Neutrophil (primary cell): ENCODE measurements at regions not wholly inside any gene's neighbourhood (a gene's known extent, or its start where the extent isn't known, plus 50 kb on each side); places are given as distances from the start of the nearest gene placed in this dataset.
A peak's percentile ranks its signal among the peaks of the same experiment; 100 is the strongest.

Source experiments
- H3K27ac ChIP-seq: fragments of 200-600 bp; sonication (generic); 2 replicates; pipeline ENCODE4 v1.5.1; 2016; ENCODE audit warnings: mild to moderate bottlenecking, moderate library complexity
- H3K27me3 ChIP-seq: fragments of 200-600 bp; sonication (generic); 2 replicates; pipeline ENCODE4 v1.6.0; 2016; ENCODE audit warnings: mild to moderate bottlenecking
- H3K36me3 ChIP-seq: fragments of 200-600 bp; sonication (generic); 2 replicates; pipeline ENCODE4 v1.5.1; 2017
- H3K4me1 ChIP-seq, 2 experiments: fragments of 200-600 bp in 1 of 2; sonication (generic) in 1 of 2; 1 replicate in 1 of 2; 2 replicates in 1 of 2; pipeline versions ENCODE4 v1.5.1 to v1.6.1; 2013 to 2016; ENCODE audit warnings: low read depth in 1 of 2, low read length in 1 of 2, mild to moderate bottlenecking in 1 of 2, moderate library complexity in 1 of 2; ENCODE audit not compliant: control insufficient read depth in 1 of 2, insufficient read depth in 1 of 2
- H3K4me3 ChIP-seq, 2 experiments: fragments of 200-600 bp in 1 of 2; sonication (generic) in 1 of 2; 1 replicate in 1 of 2; 2 replicates in 1 of 2; pipeline ENCODE4 v1.5.1; 2013 to 2016; ENCODE audit warnings: low read depth in 1 of 2, low read length in 1 of 2, mild to moderate bottlenecking in 1 of 2, moderate library complexity in 1 of 2
- H3K9me3 ChIP-seq: fragments of 200-600 bp; sonication (generic); 2 replicates; pipeline ENCODE4 v1.5.1; 2016
- TF ChIP-seq, protein P1 (sequence below): fragments of 200-600 bp; sonication (generic); IDR thresholded peaks from 2 replicates; pipeline ENCODE4 v1.5.1; 2016; ENCODE audit warnings: antibody characterized with exemption

DNA sequence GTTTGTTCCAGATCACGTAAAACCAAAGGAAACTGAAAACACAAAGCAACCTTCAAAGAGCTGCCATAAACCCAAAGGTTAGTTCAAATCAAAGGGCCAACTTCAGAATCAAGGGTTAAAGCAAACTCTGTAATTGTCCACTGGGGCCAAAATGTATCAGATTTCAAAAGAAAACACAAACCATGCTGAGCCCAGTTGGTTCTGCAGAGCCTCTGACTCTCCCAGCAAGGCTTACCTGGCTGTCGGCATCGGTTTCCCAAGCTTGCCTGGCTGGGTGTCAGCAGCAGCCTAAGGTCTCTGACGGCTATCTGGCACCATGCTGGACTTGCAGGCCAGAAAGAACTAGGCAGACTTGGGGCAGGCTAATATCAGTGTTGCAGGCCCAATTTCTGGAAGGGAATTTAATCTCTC is 125.3 kb downstream of the DAD1 start:
- TF ChIP-seq, protein P1, sequence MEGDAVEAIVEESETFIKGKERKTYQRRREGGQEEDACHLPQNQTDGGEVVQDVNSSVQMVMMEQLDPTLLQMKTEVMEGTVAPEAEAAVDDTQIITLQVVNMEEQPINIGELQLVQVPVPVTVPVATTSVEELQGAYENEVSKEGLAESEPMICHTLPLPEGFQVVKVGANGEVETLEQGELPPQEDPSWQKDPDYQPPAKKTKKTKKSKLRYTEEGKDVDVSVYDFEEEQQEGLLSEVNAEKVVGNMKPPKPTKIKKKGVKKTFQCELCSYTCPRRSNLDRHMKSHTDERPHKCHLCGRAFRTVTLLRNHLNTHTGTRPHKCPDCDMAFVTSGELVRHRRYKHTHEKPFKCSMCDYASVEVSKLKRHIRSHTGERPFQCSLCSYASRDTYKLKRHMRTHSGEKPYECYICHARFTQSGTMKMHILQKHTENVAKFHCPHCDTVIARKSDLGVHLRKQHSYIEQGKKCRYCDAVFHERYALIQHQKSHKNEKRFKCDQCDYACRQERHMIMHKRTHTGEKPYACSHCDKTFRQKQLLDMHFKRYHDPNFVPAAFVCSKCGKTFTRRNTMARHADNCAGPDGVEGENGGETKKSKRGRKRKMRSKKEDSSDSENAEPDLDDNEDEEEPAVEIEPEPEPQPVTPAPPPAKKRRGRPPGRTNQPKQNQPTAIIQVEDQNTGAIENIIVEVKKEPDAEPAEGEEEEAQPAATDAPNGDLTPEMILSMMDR, result no peak
- H3K9me3 ChIP-seq, result no peaks in the 10 kb centered on the region
- H3K4me3 ChIP-seq, result no peak overlapping the region
- peaks cover 8 to 9% of the 10 kb centered on the region in 2 experiments for H3K4me1 ChIP-seq
- H3K27ac ChIP-seq, result no peak overlapping the region
- H3K27me3 ChIP-seq, result no peaks in the 10 kb centered on the region
- no peaks in the 10 kb centered on the region for H3K36me3 ChIP-seq

DNA sequence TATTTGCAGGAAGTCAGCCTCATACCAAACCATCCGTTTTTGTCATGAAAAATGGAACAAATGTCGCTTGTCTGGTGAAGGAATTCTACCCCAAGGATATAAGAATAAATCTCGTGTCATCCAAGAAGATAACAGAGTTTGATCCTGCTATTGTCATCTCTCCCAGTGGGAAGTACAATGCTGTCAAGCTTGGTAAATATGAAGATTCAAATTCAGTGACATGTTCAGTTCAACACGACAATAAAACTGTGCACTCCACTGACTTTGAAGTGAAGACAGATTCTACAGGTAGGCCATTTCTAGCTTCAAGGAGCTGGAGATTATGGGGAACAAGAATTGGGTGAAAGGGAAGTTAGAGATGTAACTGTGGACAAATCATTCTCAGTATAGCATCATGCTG is 126.1 kb downstream of the DAD1 start:
- Histone ChIP-seq H3K27me3 (no peaks in the 10 kb centered on the region), H3K9me3 (no peaks in the 10 kb centered on the region), H3K27ac (no peak overlapping the region), H3K36me3 (no peaks in the 10 kb centered on the region), H3K4me1 (peaks cover 8 to 9% of the 10 kb centered on the region in 2 experiments), H3K4me3 (no peak overlapping the region)
- TF ChIP-seq, protein P1, result no peak

DNA sequence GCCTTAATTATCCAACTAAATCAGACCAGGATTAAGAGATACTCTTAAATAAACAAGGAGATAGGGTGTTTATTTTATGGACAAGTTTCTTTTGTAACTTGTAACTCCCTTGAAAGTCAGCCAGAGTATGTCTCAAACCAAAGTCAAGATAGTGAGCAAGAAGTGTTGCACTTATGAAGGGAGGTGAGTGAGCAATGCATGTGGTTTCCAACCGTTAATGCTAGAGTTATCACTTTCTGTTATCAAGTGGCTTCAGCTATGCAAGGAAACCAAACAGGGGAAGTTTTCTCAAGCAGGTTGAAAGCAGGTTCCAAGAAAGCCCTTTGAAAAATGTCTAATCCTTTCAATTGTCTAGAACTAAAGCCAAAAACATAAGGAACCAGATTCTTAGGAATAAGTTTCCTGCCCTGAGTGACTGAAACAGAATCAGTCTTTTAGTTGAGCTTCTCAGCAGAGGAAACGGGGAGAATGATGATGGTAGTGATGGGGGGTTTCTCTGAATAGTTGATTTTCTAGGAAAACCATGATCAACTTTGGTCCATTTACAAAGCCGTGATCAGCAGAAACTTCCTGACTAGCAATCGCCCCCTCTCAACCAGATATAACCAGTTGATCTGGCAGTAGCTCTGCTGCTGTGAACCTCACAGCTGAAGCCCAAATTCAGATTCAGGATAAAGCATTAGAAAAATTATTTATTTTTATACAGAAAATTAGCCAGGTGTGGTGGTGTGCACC is 128.4 kb downstream of the DAD1 start:
- peaks cover 15 to 21% of the 10 kb centered on the region in 2 experiments for H3K4me1 ChIP-seq
- no peaks in the 10 kb centered on the region for H3K36me3 ChIP-seq
- TF ChIP-seq, protein P1, result no peak
- no peaks in the 10 kb centered on the region for H3K9me3 ChIP-seq
- peak overlapping the region; percentile 23 for H3K27ac ChIP-seq
- no peaks in the 10 kb centered on the region for H3K27me3 ChIP-seq
- H3K4me3 ChIP-seq, result no peak overlapping the region

DNA sequence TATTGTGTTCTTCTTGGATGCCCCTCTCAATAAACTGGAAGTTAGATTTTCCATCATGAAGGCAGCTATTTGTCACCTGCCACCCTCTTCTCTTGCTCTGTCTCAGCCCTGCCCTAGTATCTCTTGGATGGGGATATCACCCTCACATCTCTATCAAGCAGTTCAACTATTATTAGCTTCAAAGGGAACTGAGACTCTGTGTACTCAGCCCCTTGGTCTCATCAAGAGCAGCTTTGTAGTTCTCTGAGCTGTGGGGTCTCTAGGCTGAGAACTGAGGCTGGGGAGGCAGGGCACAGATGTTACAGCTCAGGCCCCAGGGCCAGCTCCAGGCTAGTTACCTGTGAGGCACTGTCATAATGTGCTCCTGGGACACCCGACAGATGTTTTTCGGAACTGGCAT is 130.3 kb downstream of the DAD1 start:
- Histone ChIP-seq H3K36me3 (no peaks in the 10 kb centered on the region), H3K9me3 (no peaks in the 10 kb centered on the region), H3K4me1 (peaks cover 15 to 21% of the 10 kb centered on the region in 2 experiments), H3K27me3 (no peaks in the 10 kb centered on the region), H3K27ac (no peak overlapping the region), H3K4me3 (no peak overlapping the region)
- TF ChIP-seq, protein P1, result no peak

DNA sequence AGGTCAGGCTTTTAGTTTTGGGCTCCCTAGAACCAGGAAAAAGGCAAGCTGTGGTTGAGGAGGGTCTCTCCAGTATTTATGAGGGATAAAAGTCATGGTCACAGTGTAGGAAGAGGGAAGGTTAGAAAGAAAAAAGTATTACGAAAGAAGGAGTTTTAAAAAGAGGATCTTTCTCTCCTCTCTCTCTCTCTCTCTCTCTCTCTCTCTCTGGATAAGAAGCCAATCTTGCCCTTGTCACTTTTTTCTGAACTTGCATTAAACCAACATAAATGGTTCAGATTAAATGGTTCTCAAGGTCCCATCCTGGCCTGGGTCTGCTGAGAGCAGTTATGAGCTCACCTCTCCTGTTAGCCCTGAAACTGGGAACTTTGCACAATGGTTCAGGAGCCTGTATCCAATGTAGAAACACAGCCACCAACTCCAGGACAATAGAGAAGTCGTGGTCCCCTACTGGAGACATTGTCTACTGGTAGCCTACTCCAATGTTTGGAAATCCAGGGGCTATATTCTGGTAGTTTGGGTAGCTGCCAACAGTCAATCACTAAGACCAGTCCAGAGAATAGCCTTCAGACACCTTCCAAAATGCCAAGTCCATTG is 131.9 kb downstream of the DAD1 start:
- Histone ChIP-seq H3K36me3 (no peaks in the 10 kb centered on the region), H3K9me3 (no peaks in the 10 kb centered on the region), H3K4me3 (no peak overlapping the region), H3K27ac (no peak overlapping the region), H3K4me1 (peaks cover 15 to 21% of the 10 kb centered on the region in 2 experiments), H3K27me3 (no peaks in the 10 kb centered on the region)
- TF ChIP-seq, protein P1, result no peak
